ENCODE measurements at regions not wholly inside any gene's neighbourhood (a gene's known extent, or its start where the extent isn't known, plus 50 kb on each side); places are given as distances from the start of the nearest gene placed in this dataset.

DNA sequence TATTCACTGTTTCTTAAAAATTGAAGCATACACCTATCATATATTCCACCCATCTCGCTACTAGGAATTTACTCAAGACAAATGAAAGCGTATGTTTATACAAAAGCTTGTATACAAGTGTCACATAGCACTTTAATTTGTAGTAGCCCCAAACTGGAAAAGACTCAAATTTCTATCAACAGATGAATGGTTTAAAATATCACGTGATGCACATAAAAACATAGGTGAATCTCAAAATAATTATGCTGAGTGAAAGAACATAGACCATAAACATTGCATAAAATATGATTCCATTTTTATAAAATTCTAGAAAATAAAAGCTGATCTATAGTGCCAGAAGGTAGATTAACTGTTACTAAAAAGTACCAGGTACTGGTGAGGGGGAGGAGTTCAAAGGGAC lies 392.9 kb upstream of the LRATD1 start:
- TF ChIP-seq POLR2A (IDR thresholded peaks at IDR 0.05) (no peak), CTCF (IDR thresholded peaks at IDR 0.05) (no peak), EP300 (IDR thresholded peaks at IDR 0.05; ENCODE audit: low read depth) (no peak), POLR2AphosphoS5 (IDR thresholded peaks at IDR 0.05) (no peak)
- no peak for DNase-seq
- 80 to 84% methylated on average over 3 of the region's 3 CpGs for WGBS, 2 donors (ENCODE audit: low coverage in 1 of 2)

GRCh38 chr2:14240868-14241267 lies 391.6 kb upstream of the LRATD1 start:
- H3K4me1 ChIP-seq, result no peaks in the 10 kb centered on the region
- no peaks in the 10 kb centered on the region for H3K9me3 ChIP-seq
- H3K4me3 ChIP-seq, result no peak overlapping the region
- no peak for DNase-seq
- no peak for TF ChIP-seq POLR2AphosphoS5 (IDR thresholded peaks at IDR 0.05)
- no peak for TF ChIP-seq EP300 (IDR thresholded peaks at IDR 0.05; ENCODE audit: low read depth)
- TF ChIP-seq CTCF (IDR thresholded peaks at IDR 0.05), result no peak
- TF ChIP-seq POLR2A (IDR thresholded peaks at IDR 0.05), result no peak
- H3K27ac ChIP-seq, result no peak overlapping the region
- H3K27me3 ChIP-seq, result no peaks in the 10 kb centered on the region
- intact Hi-C loops (cut with DNase I; ENCODE audit: low total_unique reads) (no loop called here), in situ Hi-C loops (cut with MboI; ENCODE audit: low pct_ligation_motif_present in 1 of 4, low pct_unique_long_range_greater_than_20kb in 1 of 4, low sequenced_read_pairs in 3 of 4) (no loop called here)
- no peaks in the 10 kb centered on the region for H3K36me3 ChIP-seq
- 67 to 75% methylated on average over 5 of the region's 5 CpGs for WGBS, 2 donors (ENCODE audit: low coverage in 1 of 2)

More for the DNA sequence above, 392.9 kb upstream of the LRATD1 start:
- no peaks in the 10 kb centered on the region for H3K36me3 ChIP-seq
- intact Hi-C loops (cut with DNase I; ENCODE audit: low total_unique reads), result no loop called here
- H3K4me3 ChIP-seq, result no peak overlapping the region
- no peaks in the 10 kb centered on the region for H3K9me3 ChIP-seq
- H3K27ac ChIP-seq, result no peak overlapping the region
- in situ Hi-C loops (cut with MboI; ENCODE audit: low pct_ligation_motif_present in 1 of 4, low pct_unique_long_range_greater_than_20kb in 1 of 4, low sequenced_read_pairs in 3 of 4), result no loop called here
- no peaks in the 10 kb centered on the region for H3K4me1 ChIP-seq
- H3K27me3 ChIP-seq, result no peaks in the 10 kb centered on the region

GRCh38 chr2:14245901-14246300 lies 386.6 kb upstream of the LRATD1 start:
- intact Hi-C loops (cut with DNase I; ENCODE audit: low total_unique reads), result no loop called here
- H3K9me3 ChIP-seq, result no peaks in the 10 kb centered on the region
- H3K27ac ChIP-seq, result no peak overlapping the region
- in situ Hi-C loops (cut with MboI; ENCODE audit: low pct_ligation_motif_present in 1 of 4, low pct_unique_long_range_greater_than_20kb in 1 of 4, low sequenced_read_pairs in 3 of 4), result no loop called here
- no peaks in the 10 kb centered on the region for H3K4me1 ChIP-seq
- no peak for TF ChIP-seq EP300 (IDR thresholded peaks at IDR 0.05; ENCODE audit: low read depth)
- TF ChIP-seq CTCF (IDR thresholded peaks at IDR 0.05), result no peak
- no peak for TF ChIP-seq POLR2AphosphoS5 (IDR thresholded peaks at IDR 0.05)
- TF ChIP-seq POLR2A (IDR thresholded peaks at IDR 0.05), result no peak
- no peaks in the 10 kb centered on the region for H3K36me3 ChIP-seq
- DNase-seq, result no peak
- H3K27me3 ChIP-seq, result no peaks in the 10 kb centered on the region
- no peak overlapping the region for H3K4me3 ChIP-seq

DNA sequence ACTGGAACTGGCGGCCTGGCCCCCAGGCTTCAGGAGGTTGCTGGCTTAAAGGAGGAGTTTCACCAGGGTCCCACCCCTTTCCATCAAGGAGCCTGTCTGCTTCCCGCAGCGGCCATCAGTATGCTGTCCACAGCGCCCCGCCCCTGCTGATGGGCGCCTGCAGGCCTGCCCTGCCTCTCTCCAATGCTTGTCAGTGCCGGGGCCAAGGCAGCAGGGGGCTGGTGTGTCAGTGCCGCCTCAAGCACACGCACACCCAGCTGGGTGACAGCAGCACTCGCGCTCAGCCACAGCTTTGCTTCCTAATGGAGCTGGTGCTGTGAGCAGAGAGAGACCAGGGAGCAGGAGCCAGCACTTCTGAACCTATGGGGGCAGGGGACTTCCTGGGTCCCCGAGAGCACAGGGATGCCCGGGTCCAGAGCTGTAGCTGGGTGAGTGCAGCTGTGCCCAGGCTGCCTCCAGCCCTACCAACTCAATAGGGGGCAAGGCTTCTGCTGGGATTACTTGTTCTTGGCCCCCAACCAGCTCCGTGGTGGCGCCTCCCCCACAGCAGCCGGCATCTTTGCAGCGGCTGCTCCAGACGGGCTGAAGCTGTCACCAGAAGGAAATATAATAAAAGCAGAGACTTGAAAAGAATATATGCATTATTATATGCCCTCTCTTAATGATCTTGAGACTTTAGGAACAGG lies 377.2 kb upstream of the LRATD1 start:
- Histone ChIP-seq H3K36me3 (no peaks in the 10 kb centered on the region), H3K4me3 (no peak overlapping the region), H3K9me3 (no peaks in the 10 kb centered on the region), H3K27ac (no peak overlapping the region), H3K4me1 (no peaks in the 10 kb centered on the region), H3K27me3 (no peaks in the 10 kb centered on the region)
- intact Hi-C loops (cut with DNase I; ENCODE audit: low total_unique reads), result no loop called here
- TF ChIP-seq POLR2A (IDR thresholded peaks at IDR 0.05) (no peak), CTCF (IDR thresholded peaks at IDR 0.05) (no peak), POLR2AphosphoS5 (IDR thresholded peaks at IDR 0.05) (no peak), EP300 (IDR thresholded peaks at IDR 0.05; ENCODE audit: low read depth) (no peak)
- no peak for DNase-seq
- in situ Hi-C loops (cut with MboI; ENCODE audit: low pct_ligation_motif_present in 1 of 4, low pct_unique_long_range_greater_than_20kb in 1 of 4, low sequenced_read_pairs in 3 of 4), result no loop called here
- 91% methylated on average over 18 of the region's 18 CpGs; no CpG with 5 or more reads in 1 of the 2 donors for WGBS, 2 donors (ENCODE audit: low coverage in 1 of 2)
